GM19468 (cell line): ENCODE measurements at regions not wholly inside any gene's neighbourhood (a gene's known extent, or its start where the extent isn't known, plus 50 kb on each side); places are given as distances from the start of the nearest gene placed in this dataset.
"Not testable (repeated sequence)": the region's sequence is repeated elsewhere in the genome, so short reads cannot be mapped to it uniquely, and the experiment has no call there.

ENCODE experiments used
- ATAC-seq: cut with Tn5 transposase; IDR thresholded peaks from one replicate; pipeline ENCODE4 v1.9.1; 2021; ENCODE audit warnings: mild to moderate bottlenecking, moderate library complexity, moderate number of reproducible peaks; ENCODE audit not compliant: unreplicated experiment; ENCODE audit errors: extremely low read depth

DNA sequence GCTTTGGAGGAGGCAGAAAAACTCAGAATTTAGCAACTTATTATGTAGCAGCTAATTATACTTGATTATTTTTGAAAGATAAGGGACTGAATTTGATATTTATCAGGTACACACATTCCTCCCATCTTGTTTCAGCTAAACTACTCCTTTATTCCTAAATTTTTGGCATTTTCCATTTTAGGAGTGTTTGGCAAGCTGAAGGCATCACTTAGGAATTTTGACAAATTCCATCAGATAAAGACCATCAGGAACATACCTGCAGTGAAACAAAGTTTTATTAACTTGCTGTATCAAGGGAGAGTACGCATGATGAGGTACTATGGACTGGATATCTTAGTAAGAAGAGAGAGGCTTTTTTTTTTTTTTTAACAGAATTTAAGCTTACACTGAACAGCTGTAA, 1092.2 kb downstream of the PLA2G4A start:
- ATAC-seq = no peak

DNA sequence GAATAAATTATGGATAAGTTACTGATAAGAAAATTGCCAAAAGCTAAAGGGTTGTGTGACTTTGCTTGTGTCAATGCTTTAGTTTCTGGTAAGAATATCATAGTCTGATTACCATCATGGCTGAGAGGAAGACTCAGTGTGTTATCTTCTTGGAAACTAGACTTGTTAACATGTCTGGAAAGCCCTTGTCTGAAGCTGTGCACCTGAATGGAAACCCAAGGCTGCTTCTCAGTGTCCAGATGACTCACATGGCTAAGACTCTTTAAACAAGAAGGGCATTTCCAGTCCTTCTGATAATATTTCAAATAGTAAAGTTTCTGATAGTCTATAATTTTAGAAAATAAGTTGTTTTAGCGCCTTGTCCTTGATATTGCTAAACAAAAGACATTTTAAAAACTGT, 1092.7 kb downstream of the PLA2G4A start:
- no peak for ATAC-seq

DNA sequence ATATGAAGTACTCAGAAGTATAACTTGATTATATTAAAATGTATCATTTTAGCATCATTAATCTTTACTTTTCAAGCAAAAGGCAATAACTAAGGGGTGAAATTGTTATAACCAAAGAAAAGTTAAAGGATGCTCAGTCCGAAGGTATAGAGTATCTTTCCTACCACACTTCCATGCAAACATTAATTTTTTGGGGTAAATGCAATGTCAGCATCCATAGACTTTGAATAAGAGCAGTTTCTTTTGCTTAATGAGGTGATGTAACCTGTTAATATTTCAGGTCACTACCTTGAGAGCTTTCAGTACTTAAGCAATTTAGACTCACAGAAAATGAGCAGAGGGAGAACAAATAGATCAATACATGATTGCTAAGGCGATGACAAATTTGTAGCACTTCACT, 1093.5 kb downstream of the PLA2G4A start:
- ATAC-seq = no peak

DNA sequence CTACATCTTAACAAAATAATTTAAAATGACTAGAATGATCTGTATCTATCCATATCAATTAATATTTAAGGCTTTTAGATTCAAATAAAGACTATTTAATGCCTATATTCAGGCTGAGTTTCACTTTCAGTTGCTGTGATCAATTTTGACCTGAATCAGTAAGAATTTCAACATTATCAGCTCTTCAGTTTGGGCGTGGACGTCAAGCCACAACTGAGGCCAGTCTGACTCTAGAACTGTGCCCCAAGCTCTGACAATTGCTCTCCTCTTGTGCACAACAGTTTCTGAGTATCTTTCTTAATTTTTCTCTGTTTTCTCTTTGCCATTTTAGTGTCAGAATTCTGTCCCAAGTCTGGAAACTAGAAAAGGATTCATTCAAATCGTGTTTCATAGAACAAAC, 1095.5 kb downstream of the PLA2G4A start:
- ATAC-seq = no peak

DNA sequence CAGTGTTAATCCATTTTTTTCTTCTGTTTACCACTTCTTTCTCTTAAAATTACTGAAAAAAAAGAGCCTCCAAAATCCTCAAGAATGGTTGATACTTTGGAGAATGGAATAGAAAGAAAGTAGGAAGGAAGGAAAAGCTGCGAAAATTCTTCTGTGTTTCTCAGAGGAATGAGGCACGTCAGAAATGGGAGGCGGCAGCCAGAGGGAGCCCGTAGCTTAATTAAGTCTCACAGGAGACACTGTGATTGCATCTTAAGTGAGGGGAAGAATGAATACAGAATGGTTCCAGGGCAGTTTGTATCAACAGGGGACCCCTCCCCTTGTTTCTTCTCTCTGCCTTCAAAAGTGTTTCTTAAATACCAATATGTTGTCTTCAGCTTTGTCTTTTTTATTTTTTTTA, 1099.5 kb downstream of the PLA2G4A start:
- no peak for ATAC-seq

DNA sequence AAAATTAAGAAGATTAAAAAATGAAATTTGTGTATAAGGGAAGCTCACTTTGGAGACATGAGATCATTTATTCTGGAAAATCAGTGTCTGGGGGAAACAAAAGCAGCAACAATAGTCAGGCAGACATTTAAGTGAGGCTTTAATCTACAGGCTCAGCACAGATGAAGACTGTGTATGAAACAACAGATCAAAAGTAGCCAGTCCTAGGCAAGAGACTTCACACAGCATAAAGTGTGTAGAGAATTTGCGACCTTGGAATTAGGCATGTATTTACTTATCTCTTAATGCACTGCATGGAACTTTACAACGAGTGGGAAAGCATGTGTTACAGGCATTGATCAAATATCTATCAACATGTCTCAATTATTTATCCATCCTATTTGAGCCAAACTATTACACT, 1099.9 kb downstream of the PLA2G4A start:
- ATAC-seq = no peak

DNA sequence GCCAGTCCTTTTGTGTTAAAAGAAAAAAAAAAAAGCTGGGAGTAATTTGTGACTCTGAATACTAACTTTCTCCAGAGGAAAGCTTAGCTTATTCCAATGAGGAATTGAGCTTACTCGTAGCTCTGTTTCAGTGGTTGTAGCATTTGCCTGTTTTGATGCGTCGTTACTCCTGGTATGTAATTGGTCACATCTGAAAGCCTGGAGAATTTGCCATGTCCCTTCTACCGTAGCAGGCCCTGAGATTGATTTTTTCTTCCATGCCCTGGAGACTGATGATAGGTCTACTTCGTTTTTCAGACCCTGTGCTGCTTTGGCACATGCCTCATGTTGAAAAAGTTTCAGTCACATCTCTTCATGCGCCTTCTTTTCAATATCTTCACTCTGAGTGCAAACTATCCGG, 1103.0 kb downstream of the PLA2G4A start:
- ATAC-seq = no peak

DNA sequence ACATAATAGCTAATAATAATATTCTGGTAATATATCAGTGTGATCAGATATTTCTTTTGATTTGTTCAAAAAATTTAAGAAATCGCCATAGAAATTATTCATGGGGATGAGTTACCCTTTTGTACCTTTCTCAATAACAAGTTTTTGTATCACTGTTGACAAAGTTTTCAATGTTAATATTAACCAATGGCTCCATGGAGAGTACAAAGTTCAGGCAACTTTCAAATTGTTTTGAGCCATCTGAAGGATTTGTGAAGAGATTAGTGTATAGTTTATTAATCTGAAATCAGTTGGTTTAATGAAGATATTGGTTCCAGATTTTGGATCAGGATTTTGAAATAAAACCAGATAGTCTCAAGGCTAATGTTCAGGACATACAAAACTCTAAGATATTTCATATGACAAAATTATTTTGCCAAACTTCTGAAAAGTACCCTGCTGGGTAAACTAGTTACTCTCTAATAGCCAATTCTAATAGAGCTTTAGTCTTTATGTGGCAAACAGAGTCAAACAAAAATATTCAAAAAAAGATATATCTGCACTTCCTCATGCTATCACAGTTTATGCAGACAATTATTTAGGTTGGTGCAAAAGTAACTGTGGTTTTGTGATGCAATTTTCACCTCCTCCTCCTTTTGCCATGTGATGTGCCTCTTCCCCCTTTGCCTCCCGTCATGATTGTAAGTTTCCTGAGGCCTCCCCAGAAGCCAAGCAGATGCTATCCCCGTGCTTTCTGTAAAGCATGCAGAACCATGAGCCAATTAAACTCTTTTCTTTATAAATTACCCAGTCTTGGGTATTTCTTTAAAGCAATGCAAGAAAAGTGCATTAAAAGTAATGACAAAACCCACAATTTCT, 1105.0 kb downstream of the PLA2G4A start:
- ATAC-seq = no peak

DNA sequence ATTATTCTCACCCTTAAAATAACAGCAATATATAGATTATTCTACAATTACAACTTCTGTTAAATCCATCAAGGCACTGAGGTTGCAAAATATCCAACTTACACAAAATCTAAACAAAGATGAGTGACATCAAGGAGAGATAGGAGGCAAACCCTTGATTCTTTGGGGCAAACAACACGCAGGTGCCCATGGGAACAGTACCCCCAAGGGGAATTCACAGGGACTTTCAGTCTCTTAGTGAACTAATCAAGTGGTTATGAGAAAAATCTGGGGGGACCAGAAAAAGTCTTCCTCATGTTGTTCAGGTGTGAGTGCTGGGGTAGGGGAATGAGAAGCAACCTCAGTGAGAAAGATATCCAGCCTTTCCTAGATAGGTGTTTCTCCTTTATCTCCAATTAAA, 1107.9 kb downstream of the PLA2G4A start:
- ATAC-seq = no peak

DNA sequence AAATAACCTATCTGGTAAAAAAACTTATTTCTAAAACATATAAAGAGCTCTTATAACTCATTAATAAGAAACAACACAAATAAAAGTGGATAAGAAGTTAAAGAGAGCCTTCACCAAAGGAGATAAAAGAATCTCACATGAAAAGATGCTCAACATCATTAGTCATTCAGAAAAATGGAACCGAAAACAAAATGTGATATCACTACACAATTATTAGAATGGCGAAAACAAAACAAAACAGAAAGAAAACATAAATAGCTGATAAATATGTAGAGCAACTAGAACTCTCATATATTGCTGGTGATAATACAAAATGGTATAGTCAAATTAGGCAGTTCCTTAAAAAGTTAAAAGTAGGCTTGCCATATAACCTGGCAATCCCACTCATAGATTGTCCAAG, 1109.3 kb downstream of the PLA2G4A start:
- ATAC-seq = no peak

DNA sequence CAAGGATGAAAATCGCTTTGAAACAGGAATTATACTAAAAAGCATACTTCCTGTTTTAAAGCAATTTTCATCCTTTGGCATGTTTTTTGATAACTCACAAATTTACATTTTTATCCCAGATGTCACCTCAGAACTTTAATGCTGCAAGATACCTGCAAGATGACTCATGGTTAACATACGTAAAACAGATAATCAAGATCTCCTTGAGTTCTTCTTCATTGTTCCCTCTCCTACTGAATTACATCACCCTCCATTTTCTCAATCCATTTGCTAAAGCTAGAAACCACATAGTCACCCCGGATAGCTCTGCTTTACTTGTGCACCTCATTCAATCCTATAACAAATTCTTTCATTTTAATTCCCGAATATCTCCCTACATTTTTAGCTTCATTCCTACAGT, 1114.2 kb downstream of the PLA2G4A start:
- no peak for ATAC-seq

DNA sequence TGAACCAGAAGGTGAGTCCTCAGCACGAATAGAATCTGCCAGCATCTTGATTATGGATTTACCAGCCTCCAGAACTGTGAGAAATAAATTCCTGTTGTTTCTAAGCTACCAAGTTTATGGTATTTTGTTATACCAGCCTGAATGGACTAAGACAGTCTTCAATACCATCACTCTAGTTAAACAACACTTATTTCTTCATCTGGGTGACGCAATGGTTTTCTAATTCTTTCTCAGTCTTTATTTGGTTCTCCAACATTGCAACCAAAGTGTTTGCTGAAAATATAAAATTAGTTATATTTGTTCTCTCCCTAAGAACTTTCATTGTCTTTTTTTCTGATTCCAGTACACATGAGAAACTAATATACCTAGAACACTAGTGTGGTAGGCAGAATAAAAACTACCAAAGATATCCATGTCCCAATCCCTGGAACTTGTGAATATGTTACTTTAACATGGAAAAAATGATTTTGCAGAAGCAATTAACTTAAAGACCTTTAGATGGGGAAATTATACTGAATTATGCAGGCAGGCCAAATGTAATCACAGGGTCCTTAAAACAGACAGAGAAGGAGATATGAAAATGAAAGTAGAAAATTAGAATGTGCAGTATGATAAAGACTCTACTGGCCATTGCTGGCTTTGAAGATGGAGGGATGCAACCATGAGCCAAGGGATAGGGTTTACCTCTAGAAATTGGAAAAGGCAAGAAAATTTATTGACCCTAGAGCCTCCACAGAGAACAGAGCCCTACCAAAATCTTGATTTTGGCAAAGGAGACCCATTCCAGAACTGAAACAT, 1115.1 kb downstream of the PLA2G4A start:
- ATAC-seq = no peak

DNA sequence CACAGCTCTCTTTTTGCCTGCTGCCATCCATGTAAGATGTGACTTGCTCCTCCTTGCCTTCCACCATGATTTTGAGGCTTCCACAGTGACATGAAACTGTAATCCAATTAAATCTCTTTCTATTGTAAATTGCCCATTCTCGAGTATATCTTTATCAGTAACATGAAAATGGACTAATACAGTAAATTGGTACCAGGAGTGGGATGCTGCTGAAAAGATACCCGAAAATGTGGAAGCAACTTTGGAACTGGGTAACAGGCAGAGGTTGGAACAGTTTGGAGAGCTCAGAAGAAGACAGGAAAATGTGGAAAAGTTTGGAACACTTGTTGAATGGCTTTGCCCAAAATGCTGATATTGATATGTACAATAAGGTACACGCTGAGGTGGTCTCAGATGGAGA, 1117.9 kb downstream of the PLA2G4A start:
- not testable (repeated sequence) for ATAC-seq

DNA sequence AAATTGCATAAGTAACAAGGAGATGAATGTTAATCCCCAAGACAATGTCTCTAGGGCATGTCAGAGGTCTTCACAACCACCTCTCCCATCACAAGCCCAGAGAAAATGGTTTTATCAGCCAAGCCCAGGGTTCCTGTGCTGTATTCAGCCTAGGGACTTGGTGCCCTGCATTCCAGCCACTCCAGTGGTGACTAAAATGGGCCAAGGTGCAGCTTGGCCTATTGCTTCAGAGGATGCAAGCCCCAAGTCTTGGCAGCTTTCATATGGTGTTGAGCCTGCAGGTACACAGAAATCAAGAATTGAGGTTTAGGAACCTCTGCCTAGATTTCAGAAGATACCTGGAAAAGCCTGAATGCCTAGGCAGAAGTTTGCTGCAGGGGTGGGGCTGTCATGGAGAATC, 1118.6 kb downstream of the PLA2G4A start:
- ATAC-seq = no peak

DNA sequence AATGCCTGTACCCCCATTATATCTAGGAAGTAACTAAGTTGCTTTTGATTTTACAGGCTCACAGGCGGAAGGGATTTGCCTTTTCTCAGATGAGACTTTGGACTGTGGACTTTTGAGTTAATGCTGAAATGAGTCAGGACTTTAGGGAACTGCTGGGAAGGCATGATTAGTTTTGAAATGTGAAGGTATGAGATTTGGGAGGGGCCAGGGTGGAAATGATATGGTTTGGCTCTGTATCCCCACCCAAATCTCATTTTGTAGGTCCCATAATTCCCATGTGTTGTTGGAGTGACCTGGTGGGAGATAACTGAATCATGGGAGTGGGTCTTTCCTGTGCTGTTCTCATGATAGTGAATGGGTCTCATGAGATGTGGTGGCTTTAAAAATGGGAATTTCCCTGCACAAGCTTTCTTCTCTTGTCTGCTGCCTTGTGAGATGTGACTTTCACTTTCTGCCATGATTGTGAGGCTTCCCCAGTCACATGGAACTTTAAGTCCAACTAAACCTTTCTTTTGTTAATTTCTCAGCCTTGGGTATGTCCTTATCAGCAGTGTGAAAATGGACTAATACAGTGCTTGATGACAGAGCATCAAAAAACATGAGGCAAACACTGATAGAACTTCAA, 1119.5 kb downstream of the PLA2G4A start:
- no peak for ATAC-seq

DNA sequence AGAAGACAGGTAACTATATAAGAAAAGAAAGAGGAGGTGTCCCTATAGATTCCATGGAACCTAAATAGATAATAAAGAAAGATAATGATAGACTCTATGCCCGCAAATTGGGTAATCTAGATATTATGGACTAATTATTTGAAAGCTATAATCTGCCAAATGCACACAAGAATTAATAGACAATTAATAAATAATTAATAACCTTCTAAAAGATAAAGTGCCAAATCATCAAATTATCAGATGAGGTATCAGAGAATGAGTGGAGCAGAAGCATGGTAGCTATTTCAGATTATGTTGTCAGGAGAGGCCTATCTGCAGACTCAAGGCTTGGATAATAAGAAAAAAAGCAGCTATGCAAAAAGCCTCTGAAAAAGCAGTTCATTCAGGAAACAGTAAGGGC, 1120.8 kb downstream of the PLA2G4A start:
- no peak for ATAC-seq

DNA sequence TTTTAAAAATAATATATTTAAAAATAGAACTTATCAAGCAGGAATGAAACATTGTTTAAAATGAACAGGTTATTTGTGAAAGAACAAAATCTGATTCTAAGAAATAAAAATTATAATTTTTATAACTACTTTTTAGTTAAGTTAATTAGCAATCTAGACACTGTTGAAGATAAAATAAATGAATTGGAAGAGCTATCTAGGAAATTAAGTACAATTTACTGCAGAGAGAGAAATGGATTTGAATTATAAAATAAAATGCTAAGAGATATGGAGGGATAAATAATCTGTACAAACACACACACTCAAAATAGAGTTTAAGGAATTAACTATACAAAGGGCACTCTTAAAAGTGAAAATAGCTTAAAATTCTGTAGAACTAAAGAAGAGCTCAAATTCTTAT, 1123.1 kb downstream of the PLA2G4A start:
- ATAC-seq = no peak

DNA sequence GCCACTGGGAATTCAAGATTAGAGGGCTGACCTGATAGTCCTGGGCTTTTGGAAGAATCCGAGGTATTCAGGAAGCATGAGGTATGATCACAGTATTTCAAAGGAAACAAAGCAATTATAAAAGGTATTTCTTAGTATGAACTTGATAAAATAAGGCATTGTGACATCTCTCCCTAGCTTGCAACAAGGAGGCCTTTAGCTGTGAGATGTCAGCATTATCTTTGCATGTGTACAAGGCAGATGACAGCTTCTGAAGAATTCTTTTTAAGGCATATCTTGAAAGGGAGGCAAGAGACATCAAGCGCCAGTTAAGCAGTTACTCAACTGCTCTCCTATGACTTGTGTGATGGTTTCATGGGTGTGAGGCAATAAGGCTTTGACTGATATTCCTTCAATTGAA, 1123.7 kb downstream of the PLA2G4A start:
- ATAC-seq = no peak

DNA sequence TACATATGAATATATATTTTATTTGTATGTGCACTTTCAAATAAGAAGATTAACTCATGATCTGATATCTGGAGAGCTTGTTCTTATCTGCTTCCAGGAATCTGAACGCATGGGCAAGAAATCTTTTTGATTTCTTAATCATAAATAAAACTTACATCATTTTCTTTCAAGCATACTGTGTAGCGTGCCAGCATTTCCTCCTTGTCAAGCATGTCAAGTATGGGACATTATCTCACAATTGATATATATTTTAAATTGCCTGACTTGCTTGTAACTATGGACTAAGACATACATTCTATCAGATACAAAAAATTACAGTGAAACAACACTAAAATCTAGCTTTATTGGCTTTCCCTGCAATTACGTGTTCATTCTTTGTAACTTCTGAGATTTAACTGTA, 1128.2 kb downstream of the PLA2G4A start:
- no peak for ATAC-seq

DNA sequence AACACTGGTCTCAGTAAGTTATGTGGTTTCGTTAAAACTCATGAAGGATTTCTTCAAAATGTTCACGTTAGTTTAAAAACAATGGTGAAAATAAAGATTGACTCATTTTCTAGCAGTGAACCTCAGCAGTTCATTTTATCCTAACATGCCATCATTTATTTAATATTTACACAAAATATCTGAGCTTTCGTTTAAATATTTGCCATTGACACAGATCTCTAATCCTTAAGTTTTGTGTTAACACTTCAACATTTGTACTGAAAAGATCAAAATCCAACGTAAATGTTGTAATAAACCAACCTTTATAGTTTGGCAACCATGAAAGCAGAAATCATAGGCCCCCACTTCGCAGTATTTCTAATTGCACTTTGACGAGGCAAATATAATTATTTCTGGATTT, 1129.5 kb downstream of the PLA2G4A start:
- no peak for ATAC-seq

DNA sequence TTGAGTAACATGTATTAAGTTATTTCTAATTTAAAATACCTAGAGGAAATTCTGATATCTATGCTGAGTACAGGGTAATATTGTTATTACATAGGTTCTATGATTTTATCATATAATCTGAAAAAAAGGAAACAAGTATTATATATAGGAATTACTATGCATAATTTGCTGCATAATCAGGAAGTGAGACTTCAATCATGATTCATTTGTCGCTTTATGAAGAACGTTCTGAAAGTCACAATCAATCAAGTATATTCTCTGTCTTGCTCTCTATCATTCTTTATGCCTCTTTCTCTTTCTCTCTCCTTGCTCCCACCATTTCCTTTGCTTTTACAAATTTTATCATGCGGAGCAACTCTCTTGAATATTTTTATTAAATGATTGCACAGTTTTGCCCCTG, 1130.3 kb downstream of the PLA2G4A start:
- no peak for ATAC-seq
